Activated B cell treated with CpG ODN at 0.5 μM for 24 hours (primary cell): ENCODE measurements at regions not wholly inside any gene's neighbourhood (a gene's known extent, or its start where the extent isn't known, plus 50 kb on each side); places are given as distances from the start of the nearest gene placed in this dataset.

Source experiments
- ATAC-seq: fragments of 200-7000 bp; cut with Tn5 transposase; one replicate; pipeline ENCODE4 v1.10.0; 2021; ENCODE audit warnings: low read depth, mild to moderate bottlenecking, moderate library complexity
- CTCF ChIA-PET: fragments of 350-600 bp; sonication (Branson Sonifier 250); formaldehyde crosslinking; loops from one replicate; lab custom pipeline; 2021; ENCODE audit warnings: antibody characterized with exemption; lab: Charles Lee
- POLR2A ChIA-PET: fragments of 350-600 bp; sonication (Branson Sonifier 250); formaldehyde crosslinking; loops from one replicate; lab custom pipeline; 2021; ENCODE audit warnings: antibody characterized with exemption; lab: Charles Lee
- DNase-seq: peaks from one replicate; pipeline ENCODE4 v3.0.0; 2022
- H3K27ac Mint-ChIP-seq: one replicate; pipeline ENCODE4 v1.8.0; 2020; ENCODE audit warnings: mixed read lengths
- H3K27me3 Mint-ChIP-seq: one replicate; pipeline ENCODE4 v1.8.0; 2021; ENCODE audit warnings: mixed read lengths
- H3K36me3 Mint-ChIP-seq: one replicate; pipeline ENCODE4 v1.8.0; 2021; ENCODE audit warnings: low read depth, mixed read lengths
- H3K4me1 Mint-ChIP-seq: one replicate; pipeline ENCODE4 v1.8.0; 2021; ENCODE audit warnings: mixed read lengths
- H3K4me3 Mint-ChIP-seq: one replicate; pipeline ENCODE4 v1.8.0; 2020; ENCODE audit warnings: mild to moderate bottlenecking, mixed read lengths
- H3K9me3 Mint-ChIP-seq: one replicate; pipeline ENCODE4 v1.8.0; 2020; ENCODE audit warnings: mixed read lengths
- intact Hi-C: fragments of 100-400 bp; cut with micrococcal nuclease; formaldehyde crosslinking; loops from one replicate; pipeline ENCODE4 v1.15.1; 2024
- TF ChIP-seq, protein P1 (sequence below): fragments of 200-600 bp; IDR thresholded peaks from one replicate; pipeline ENCODE4 v1.8.0; 2022; ENCODE audit warnings: antibody characterized with exemption, mild to moderate bottlenecking

DNA sequence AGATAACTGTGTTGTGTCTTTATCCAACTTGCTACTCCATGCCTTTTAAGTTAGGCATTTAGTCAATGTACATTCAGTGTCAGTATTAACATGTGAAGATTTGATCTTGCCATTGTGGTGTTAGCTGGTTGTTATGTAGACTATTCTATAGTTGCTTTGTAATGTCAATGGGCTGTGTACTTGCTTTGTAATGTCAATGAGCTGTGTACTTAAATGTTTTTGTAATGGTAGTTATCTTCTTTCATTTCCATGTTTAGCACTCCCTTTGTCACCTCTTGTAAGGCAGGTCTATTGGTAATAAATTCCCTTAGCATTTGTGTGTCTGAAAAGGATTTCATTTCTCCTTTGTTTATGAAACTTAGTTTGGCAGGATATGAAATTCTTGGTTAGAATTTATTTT lies 53.4 kb downstream of the MC4R start:
- TF ChIP-seq, protein P1, sequence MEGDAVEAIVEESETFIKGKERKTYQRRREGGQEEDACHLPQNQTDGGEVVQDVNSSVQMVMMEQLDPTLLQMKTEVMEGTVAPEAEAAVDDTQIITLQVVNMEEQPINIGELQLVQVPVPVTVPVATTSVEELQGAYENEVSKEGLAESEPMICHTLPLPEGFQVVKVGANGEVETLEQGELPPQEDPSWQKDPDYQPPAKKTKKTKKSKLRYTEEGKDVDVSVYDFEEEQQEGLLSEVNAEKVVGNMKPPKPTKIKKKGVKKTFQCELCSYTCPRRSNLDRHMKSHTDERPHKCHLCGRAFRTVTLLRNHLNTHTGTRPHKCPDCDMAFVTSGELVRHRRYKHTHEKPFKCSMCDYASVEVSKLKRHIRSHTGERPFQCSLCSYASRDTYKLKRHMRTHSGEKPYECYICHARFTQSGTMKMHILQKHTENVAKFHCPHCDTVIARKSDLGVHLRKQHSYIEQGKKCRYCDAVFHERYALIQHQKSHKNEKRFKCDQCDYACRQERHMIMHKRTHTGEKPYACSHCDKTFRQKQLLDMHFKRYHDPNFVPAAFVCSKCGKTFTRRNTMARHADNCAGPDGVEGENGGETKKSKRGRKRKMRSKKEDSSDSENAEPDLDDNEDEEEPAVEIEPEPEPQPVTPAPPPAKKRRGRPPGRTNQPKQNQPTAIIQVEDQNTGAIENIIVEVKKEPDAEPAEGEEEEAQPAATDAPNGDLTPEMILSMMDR: no peak
- ChIA-PET POLR2A (no interaction called here), CTCF (no interaction called here)
- no peak overlapping the region for H3K4me3 Mint-ChIP-seq
- no peaks in the 10 kb centered on the region for H3K36me3 Mint-ChIP-seq
- H3K27ac Mint-ChIP-seq: no peak overlapping the region
- ATAC-seq: no peak
- intact Hi-C loops: no loop called here
- H3K9me3 Mint-ChIP-seq: peaks cover 5% of the 10 kb centered on the region
- H3K27me3 Mint-ChIP-seq: no peaks in the 10 kb centered on the region
- no peaks in the 10 kb centered on the region for H3K4me1 Mint-ChIP-seq
- DNase-seq: no peak

DNA sequence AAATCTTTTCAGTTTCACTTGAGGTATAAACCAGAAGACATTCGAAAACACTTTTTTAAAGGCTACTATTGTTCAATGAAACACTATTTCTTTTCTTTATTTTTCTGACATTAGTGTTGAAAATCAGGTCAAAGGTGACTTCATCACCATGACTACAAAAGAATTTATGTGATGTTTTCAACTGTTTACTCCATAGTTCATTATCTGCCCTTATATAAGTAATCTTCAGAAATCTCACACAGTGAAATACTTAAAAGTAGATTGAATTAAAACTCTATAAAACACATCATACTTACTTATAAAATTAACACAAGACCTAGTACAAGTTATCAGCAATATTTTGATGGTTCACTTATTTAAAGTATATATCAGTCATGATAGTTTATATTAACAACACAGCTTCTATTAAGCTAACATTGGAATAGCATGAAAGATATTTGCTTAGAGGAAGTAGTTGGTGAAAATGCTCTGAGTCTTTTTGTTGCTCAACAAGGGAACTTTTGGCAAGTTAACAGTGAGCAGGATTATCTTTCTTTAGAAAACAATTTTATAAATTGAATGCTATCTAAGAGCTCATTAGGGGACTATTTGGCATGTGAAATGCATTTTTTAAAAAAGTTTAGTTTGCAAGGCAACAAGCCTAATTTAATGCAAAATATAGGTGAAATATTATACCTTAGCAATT lies 60.8 kb downstream of the MC4R start:
- Mint-ChIP-seq H3K4me3 (no peak overlapping the region), H3K4me1 (no peaks in the 10 kb centered on the region), H3K9me3 (peaks cover 3% of the 10 kb centered on the region), H3K27ac (no peak overlapping the region), H3K27me3 (no peaks in the 10 kb centered on the region), H3K36me3 (no peaks in the 10 kb centered on the region)
- ChIA-PET CTCF (no interaction called here), POLR2A (no interaction called here)
- TF ChIP-seq, protein P1: no peak
- no peak for ATAC-seq
- intact Hi-C loops: no loop called here
- DNase-seq: no peak

DNA sequence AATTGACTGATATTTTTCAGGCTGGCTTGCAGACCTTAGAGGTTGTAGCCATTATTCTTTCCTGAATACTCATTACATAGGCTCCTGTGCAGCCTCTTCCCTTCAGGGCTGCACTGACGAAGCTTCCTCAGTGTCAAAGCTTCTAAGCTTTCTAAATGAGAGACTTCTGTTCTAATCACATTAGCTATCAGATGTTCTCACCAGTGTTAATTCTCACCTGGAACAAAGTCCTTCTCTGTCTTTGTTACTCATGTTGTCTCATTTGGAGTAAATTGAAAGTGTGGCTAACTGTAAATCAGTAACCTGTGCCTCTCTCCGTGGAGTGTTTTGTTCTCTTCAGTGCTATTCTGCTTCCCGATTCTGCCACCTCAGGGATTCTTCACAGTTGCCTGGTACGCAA lies 76.9 kb downstream of the MC4R start:
- ATAC-seq: no peak
- DNase-seq: no peak
- Mint-ChIP-seq H3K36me3 (no peaks in the 10 kb centered on the region), H3K4me1 (no peaks in the 10 kb centered on the region), H3K9me3 (no peaks in the 10 kb centered on the region), H3K27me3 (peaks cover 2% of the 10 kb centered on the region), H3K4me3 (no peak overlapping the region), H3K27ac (no peak overlapping the region)
- ChIA-PET POLR2A (no interaction called here), CTCF (no interaction called here)
- TF ChIP-seq, protein P1: no peak
- intact Hi-C loops: no loop called here

DNA sequence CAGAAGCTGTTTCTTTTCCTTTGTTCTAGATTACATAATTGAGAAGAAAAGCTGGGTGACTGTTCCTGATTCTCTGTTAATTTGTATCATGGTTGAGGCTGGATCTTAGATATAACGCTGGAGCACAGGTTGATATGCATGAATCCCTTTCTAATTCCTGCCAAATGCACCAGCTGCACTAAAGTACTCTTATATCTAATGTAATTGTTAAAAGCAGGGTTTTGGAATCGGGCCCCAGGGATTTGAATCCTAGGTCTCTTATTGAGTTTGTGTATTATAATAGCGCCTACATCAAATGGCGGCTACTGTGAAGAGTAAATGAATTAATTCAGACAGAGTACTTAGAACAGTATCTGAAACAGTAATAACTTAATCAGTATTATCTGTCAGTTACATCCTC lies 80.4 kb downstream of the MC4R start:
- ATAC-seq (no peak), DNase-seq (no peak)
- TF ChIP-seq, protein P1: no peak
- Mint-ChIP-seq H3K4me3 (no peak overlapping the region), H3K27ac (no peak overlapping the region), H3K27me3 (peaks cover 2% of the 10 kb centered on the region), H3K36me3 (no peaks in the 10 kb centered on the region), H3K4me1 (no peaks in the 10 kb centered on the region), H3K9me3 (no peaks in the 10 kb centered on the region)
- intact Hi-C loops: no loop called here
- ChIA-PET CTCF (no interaction called here), POLR2A (no interaction called here)

DNA sequence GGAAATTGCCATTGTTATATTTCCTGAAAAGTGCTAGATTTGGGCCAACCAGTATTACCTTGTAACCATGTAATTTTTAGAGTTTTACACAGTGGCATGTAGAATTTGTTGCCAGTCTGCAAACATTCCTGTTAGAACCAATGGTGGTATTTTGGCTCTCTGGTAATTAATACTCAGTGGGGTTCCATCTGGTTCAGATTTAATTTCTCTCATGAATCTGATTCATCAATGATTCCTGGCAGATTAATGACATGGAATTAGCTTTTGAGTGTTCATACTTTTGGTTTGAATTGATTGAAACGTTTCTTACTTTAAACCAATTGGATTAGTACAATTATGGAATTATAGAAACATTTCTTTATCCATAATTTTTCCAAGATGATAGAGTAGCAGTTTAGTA lies 93.2 kb downstream of the MC4R start:
- Mint-ChIP-seq H3K27ac (no peak overlapping the region), H3K9me3 (no peaks in the 10 kb centered on the region), H3K4me3 (no peak overlapping the region), H3K27me3 (no peaks in the 10 kb centered on the region), H3K36me3 (no peaks in the 10 kb centered on the region), H3K4me1 (no peaks in the 10 kb centered on the region)
- no peak for DNase-seq
- TF ChIP-seq, protein P1: no peak
- POLR2A ChIA-PET: no interaction called here
- CTCF ChIA-PET: interaction anchor here (1.3 kb wide), 1 partner anchor 13 kb away, joined by 3 read pairs; no protein-coding TSS in a partner anchor
- intact Hi-C loops: no loop called here
- no peak for ATAC-seq
